AG04449 (cell line): ENCODE measurements at regions not wholly inside any gene's neighbourhood (a gene's known extent, or its start where the extent isn't known, plus 50 kb on each side); places are given as distances from the start of the nearest gene placed in this dataset.

Source experiments
- CTCF ChIA-PET: fragments of 350-600 bp; formaldehyde crosslinking; extraction: SDS; loops from one replicate; lab custom pipeline; 2021; ENCODE audit warnings: antibody characterized with exemption; lab: Yijun Ruan, JAX
- POLR2A ChIA-PET: fragments of 400-600, 350-600 bp; formaldehyde crosslinking; extraction: SDS; loops from one replicate; lab custom pipeline; 2020; ENCODE audit warnings: antibody characterized with exemption, inconsistent platforms; lab: Yijun Ruan, JAX
- DNase-seq: peaks from one replicate; pipeline ENCODE4 v3.0.0-alpha.2; 2010; ENCODE audit warnings: low read depth, low spot score
- H3K4me3 ChIP-seq: 2 replicates; pipeline ENCODE4 v1.5.1; 2011; ENCODE audit warnings: low read depth, mild to moderate bottlenecking, control low read depth, low read length
- TF ChIP-seq, protein P1 (sequence below): IDR thresholded peaks from one replicate; pipeline ENCODE4 v1.5.1; 2011; ENCODE audit warnings: mild to moderate bottlenecking, moderate library complexity, low read length, control low read depth, inconsistent platforms; ENCODE audit not compliant: insufficient read depth; ENCODE audit errors: missing control alignments

DNA sequence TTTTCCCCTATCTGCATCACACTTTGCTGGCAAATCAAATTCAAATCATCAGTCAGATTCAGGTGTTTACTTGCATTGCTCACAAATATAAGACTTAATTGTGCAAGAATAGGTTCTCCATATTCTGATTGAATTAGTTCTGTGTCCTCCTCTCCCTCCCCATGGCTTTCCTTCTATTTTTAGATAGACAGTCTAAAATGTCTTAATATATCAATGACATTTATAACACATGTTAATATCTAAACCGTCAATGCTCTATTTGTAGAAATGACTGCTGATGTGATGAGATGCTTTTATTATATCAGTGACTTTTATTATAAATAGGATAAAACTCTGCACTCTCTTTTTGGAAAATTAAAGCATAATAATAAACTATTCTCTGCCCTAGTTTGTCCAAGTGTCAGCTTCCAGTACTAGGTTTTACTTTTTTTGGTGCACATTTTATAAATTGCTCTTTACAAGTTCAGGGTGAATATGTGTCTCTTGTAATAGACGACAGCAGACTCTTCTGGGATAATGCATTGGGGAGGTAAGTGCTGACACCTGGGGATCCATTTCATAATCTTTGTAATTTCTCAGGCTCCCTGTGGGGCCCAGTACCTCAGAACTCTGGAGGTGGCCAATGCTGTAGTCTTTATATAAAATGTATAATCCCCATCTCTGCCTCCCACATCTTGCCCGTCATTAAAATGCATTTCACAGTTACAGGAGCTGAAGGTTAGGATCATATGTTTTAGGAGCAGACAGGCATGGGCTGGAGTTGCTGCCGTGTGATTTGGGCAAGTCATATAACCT lies 321.5 kb downstream of the BRINP1 start:
- CTCF ChIA-PET: interaction anchor here (1.2 kb wide), 1 partner anchor 20 kb away, joined by 3 read pairs; no protein-coding TSS in a partner anchor
- H3K4me3 ChIP-seq: no peak overlapping the region
- TF ChIP-seq, protein P1, sequence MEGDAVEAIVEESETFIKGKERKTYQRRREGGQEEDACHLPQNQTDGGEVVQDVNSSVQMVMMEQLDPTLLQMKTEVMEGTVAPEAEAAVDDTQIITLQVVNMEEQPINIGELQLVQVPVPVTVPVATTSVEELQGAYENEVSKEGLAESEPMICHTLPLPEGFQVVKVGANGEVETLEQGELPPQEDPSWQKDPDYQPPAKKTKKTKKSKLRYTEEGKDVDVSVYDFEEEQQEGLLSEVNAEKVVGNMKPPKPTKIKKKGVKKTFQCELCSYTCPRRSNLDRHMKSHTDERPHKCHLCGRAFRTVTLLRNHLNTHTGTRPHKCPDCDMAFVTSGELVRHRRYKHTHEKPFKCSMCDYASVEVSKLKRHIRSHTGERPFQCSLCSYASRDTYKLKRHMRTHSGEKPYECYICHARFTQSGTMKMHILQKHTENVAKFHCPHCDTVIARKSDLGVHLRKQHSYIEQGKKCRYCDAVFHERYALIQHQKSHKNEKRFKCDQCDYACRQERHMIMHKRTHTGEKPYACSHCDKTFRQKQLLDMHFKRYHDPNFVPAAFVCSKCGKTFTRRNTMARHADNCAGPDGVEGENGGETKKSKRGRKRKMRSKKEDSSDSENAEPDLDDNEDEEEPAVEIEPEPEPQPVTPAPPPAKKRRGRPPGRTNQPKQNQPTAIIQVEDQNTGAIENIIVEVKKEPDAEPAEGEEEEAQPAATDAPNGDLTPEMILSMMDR: no peak
- POLR2A ChIA-PET: no interaction called here
- no peak for DNase-seq

DNA sequence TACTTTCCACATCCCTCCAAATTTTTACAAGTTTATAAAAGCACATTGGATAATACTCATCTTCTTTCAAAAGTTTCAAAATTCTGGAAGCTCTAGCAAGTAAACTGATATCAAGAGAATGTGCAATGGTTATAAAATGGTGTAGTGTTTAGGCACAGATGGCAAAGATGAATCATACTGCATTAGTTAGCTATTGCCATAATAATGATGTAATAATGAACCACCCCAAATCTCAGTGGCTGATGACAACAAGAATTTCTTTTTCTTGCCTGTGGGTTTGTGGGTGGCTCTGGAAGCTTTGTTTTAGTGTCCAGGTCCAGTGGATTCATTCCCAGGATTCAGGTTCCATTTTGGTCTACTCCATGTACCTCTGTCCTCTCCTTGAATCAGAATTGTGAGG lies 319.0 kb downstream of the BRINP1 start:
- DNase-seq: no peak
- TF ChIP-seq, protein P1: no peak
- ChIA-PET POLR2A (no interaction called here), CTCF (no interaction called here)
- no peak overlapping the region for H3K4me3 ChIP-seq

GRCh38 chr9:119052339-119053030 lies 316.8 kb downstream of the BRINP1 start:
- ChIA-PET CTCF (no interaction called here), POLR2A (no interaction called here)
- TF ChIP-seq, protein P1: no peak
- no peak for DNase-seq
- no peak overlapping the region for H3K4me3 ChIP-seq

DNA sequence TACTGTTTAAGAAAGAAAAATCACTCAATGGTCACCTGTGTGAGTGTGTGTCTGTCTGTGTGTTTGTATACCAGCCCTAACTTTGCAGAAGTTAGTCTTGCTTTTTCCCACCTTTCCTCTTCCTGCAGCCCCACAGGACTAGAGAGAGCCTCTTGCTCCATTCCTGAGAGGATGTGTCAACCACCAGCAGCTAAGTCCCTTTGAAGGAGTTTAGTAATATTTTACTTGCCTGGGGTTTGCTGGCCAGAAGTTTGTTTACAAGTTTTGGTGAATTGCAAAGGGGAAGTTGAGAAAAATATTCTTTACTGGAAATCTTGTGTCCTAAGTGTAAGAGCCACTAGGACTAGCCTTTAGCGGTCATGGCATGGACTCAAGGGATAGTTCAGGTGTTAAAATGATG lies 316.2 kb downstream of the BRINP1 start:
- no peak for DNase-seq

GRCh38 chr9:119060629-119061385 lies 308.4 kb downstream of the BRINP1 start:
- ChIA-PET CTCF (no interaction called here), POLR2A (no interaction called here)
- no peak for DNase-seq
- TF ChIP-seq, protein P1: no peak
- no peak overlapping the region for H3K4me3 ChIP-seq

More for the DNA sequence above, 316.2 kb downstream of the BRINP1 start:
- TF ChIP-seq, protein P1: no peak
- POLR2A ChIA-PET: no interaction called here
- CTCF ChIA-PET: no interaction called here
- no peak overlapping the region for H3K4me3 ChIP-seq

DNA sequence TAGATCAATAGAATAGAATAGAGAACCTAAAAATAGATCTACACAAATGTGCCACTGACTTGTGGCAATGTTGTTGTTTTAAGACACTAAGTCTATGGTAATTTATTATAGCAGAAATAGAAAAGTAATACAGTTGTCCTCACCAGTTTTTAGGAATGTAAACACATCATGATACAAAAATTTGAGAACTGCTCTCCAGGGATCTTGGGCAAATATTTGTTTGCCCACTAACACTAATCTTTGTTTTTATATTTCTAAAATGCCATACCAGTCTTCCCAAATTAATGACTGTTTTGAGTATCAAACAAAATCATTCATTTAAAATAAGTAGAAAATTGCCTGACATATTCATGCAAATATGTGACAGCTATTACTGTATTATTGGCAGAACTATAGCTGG lies 297.6 kb downstream of the BRINP1 start:
- DNase-seq: no peak
- no peak overlapping the region for H3K4me3 ChIP-seq
- TF ChIP-seq, protein P1: no peak
- ChIA-PET POLR2A (no interaction called here), CTCF (no interaction called here)
